ENCODE measurements at regions not wholly inside any gene's neighbourhood (a gene's known extent, or its start where the extent isn't known, plus 50 kb on each side); places are given as distances from the start of the nearest gene placed in this dataset.

GRCh38 chr1:233787599-233787998 is 116.9 kb upstream of the SLC35F3 start:
- no peaks in the 10 kb centered on the region for H3K27me3 ChIP-seq
- DNase-seq: no peak
- H3K4me3 ChIP-seq (replicated peaks in 1 of 3): no peak overlapping the region
- no peak overlapping the region for H3K27ac ChIP-seq
- intact Hi-C loops (cut with DNase I): no loop called here
- no peaks in the 10 kb centered on the region for H3K4me1 ChIP-seq
- 82 to 86% methylated on average over 3 of the region's 3 CpGs for WGBS, 2 donors
- no peaks in the 10 kb centered on the region for H3K36me3 ChIP-seq
- H3K9me3 ChIP-seq: no peaks in the 10 kb centered on the region
- TF ChIP-seq CTCF (IDR thresholded peaks at IDR 0.05) (no peak), POLR2A (IDR thresholded peaks at IDR 0.05) (no peak)

- Histone ChIP-seq H3K36me3 (no peaks in the 10 kb centered on the region), H3K27me3 (no peaks in the 10 kb centered on the region), H3K27ac (no peak overlapping the region), H3K4me3 (replicated peaks in 1 of 3) (no peak overlapping the region), H3K9me3 (no peaks in the 10 kb centered on the region), H3K4me1 (no peaks in the 10 kb centered on the region)
- TF ChIP-seq CTCF (IDR thresholded peaks at IDR 0.05): no peak
- no peak for TF ChIP-seq POLR2A (IDR thresholded peaks at IDR 0.05)
- no peak for DNase-seq
- intact Hi-C loops (cut with DNase I): no loop called here
Measured at GRCh38 chr1:233788687-233789086, 115.8 kb upstream of the SLC35F3 start.

- H3K27me3 ChIP-seq: no peaks in the 10 kb centered on the region
- H3K27ac ChIP-seq: no peak overlapping the region
- no peaks in the 10 kb centered on the region for H3K9me3 ChIP-seq
- DNase-seq: no peak
- H3K36me3 ChIP-seq: no peaks in the 10 kb centered on the region
- H3K4me3 ChIP-seq (replicated peaks in 1 of 3): no peak overlapping the region
- intact Hi-C loops (cut with DNase I): loop anchor here (5.0 kb wide), 2 partner anchors 273 to 348 kb away; no protein-coding TSS in a partner anchor
- TF ChIP-seq POLR2A (IDR thresholded peaks at IDR 0.05) (no peak), CTCF (IDR thresholded peaks at IDR 0.05) (no peak)
- no peaks in the 10 kb centered on the region for H3K4me1 ChIP-seq
- WGBS, 2 donors: 71 to 78% methylated on average over 3 of the region's 3 CpGs
Measured at GRCh38 chr1:233790121-233790520, 114.4 kb upstream of the SLC35F3 start.

- WGBS, 2 donors: 40 to 41% methylated on average over 8 of the region's 8 CpGs
- TF ChIP-seq POLR2A (IDR thresholded peaks at IDR 0.05) (no peak), CTCF (IDR thresholded peaks at IDR 0.05) (peak; percentile 55 to 93 (median 82))
- Histone ChIP-seq H3K27me3 (no peaks in the 10 kb centered on the region), H3K4me3 (replicated peaks in 1 of 3) (no peak overlapping the region), H3K4me1 (no peaks in the 10 kb centered on the region), H3K27ac (no peak overlapping the region), H3K9me3 (no peaks in the 10 kb centered on the region), H3K36me3 (no peaks in the 10 kb centered on the region)
- intact Hi-C loops (cut with DNase I): loop anchor here (5.0 kb wide), 2 partner anchors 274 to 349 kb away; no protein-coding TSS in a partner anchor
- DNase-seq: peak; percentile 14 to 37
Measured at GRCh38 chr1:233790662-233791371, 113.7 kb upstream of the SLC35F3 start.

GRCh38 chr1:233791372-233791703 is 113.1 kb upstream of the SLC35F3 start:
- intact Hi-C loops (cut with DNase I): loop anchor here (5.0 kb wide), 2 partner anchors 274 to 349 kb away; no protein-coding TSS in a partner anchor
- 0 to 7% methylated on average over 1 of the region's 1 CpG for WGBS, 2 donors
- no peak overlapping the region for H3K4me3 ChIP-seq (replicated peaks in 1 of 3)
- TF ChIP-seq POLR2A (IDR thresholded peaks at IDR 0.05) (no peak), CTCF (IDR thresholded peaks at IDR 0.05) (no peak)
- no peak for DNase-seq
- no peaks in the 10 kb centered on the region for H3K36me3 ChIP-seq
- no peaks in the 10 kb centered on the region for H3K4me1 ChIP-seq
- no peaks in the 10 kb centered on the region for H3K9me3 ChIP-seq
- no peaks in the 10 kb centered on the region for H3K27me3 ChIP-seq
- H3K27ac ChIP-seq: no peak overlapping the region
